H9 (cell line): ENCODE measurements at regions not wholly inside any gene's neighbourhood (a gene's known extent, or its start where the extent isn't known, plus 50 kb on each side); places are given as distances from the start of the nearest gene placed in this dataset.

Experiments
- DNase-seq: peaks from one replicate; pipeline ENCODE4 v3.0.0-alpha.2; 2017
- H2AFZ ChIP-seq: one replicate; pipeline ENCODE4 v1.6.1; 2013; ENCODE audit warnings: mild to moderate bottlenecking, low read length, control low read depth, moderate library complexity
- H2AK5ac ChIP-seq: 2 replicates; pipeline ENCODE4 v1.6.1; 2013; ENCODE audit warnings: low read length, control low read depth, mixed read lengths; ENCODE audit not compliant: insufficient read length
- H2BK120ac ChIP-seq: one replicate; pipeline ENCODE4 v1.6.1; 2013; ENCODE audit warnings: low read depth, mild to moderate bottlenecking, low read length, control low read depth, inconsistent platforms; ENCODE audit not compliant: poor library complexity, severe bottlenecking
- H2BK12ac ChIP-seq: 2 replicates; pipeline ENCODE4 v1.6.1; 2013; ENCODE audit warnings: low read length, control low read depth, mixed read lengths, low read depth; ENCODE audit not compliant: insufficient read length
- H2BK15ac ChIP-seq: 2 replicates; pipeline ENCODE4 v1.6.1; 2013; ENCODE audit warnings: low read depth, low read length, control low read depth
- H2BK20ac ChIP-seq: one replicate; pipeline ENCODE4 v1.6.1; 2013; ENCODE audit warnings: low read depth, mild to moderate bottlenecking, low read length, control low read depth, inconsistent platforms; ENCODE audit not compliant: poor library complexity, severe bottlenecking
- H2BK5ac ChIP-seq: 2 replicates; pipeline ENCODE4 v1.6.1; 2013; ENCODE audit warnings: low read length, control low read depth, mixed read lengths; ENCODE audit not compliant: insufficient read length
- H3K14ac ChIP-seq: 2 replicates; pipeline ENCODE4 v1.6.1; 2013; ENCODE audit warnings: low read length, control low read depth; ENCODE audit not compliant: insufficient read depth
- H3K18ac ChIP-seq: 2 replicates; pipeline ENCODE4 v1.6.1; 2013; ENCODE audit warnings: low read depth, mild to moderate bottlenecking, mixed read lengths, low read length, control low read depth; ENCODE audit not compliant: insufficient read length
- H3K23ac ChIP-seq: 2 replicates; pipeline ENCODE4 v1.6.1; 2013; ENCODE audit warnings: low read length, control low read depth, mixed read lengths, low read depth; ENCODE audit not compliant: insufficient read length
- H3K23me2 ChIP-seq: 2 replicates; pipeline ENCODE4 v1.6.1; 2013; ENCODE audit warnings: low read depth, mild to moderate bottlenecking, mixed read lengths, low read length, control low read depth; ENCODE audit not compliant: insufficient read length, poor library complexity, severe bottlenecking
- H3K27ac ChIP-seq: 2 replicates; pipeline ENCODE4 v1.5.1; 2013; ENCODE audit warnings: low read length, control low read depth, mixed read lengths, low read depth; ENCODE audit not compliant: insufficient read length
- H3K27me3 ChIP-seq: 2 replicates; pipeline ENCODE4 v1.6.1; 2013; ENCODE audit warnings: low read length, control low read depth, inconsistent platforms; ENCODE audit not compliant: insufficient read depth
- H3K4ac ChIP-seq: 2 replicates; pipeline ENCODE4 v1.6.1; 2013; ENCODE audit warnings: low read depth, mild to moderate bottlenecking, control low read depth, inconsistent platforms, low read length, moderate library complexity
- H3K4me1 ChIP-seq: 2 replicates; pipeline ENCODE4 v1.6.1; 2013; ENCODE audit warnings: low read length, control low read depth, inconsistent platforms; ENCODE audit not compliant: insufficient read depth
- H3K4me2 ChIP-seq: 2 replicates; pipeline ENCODE4 v1.6.1; 2013; ENCODE audit warnings: low read length, control low read depth, mixed read lengths; ENCODE audit not compliant: insufficient read length, insufficient read depth
- H3K56ac ChIP-seq: 2 replicates; pipeline ENCODE4 v1.6.1; 2013; ENCODE audit warnings: low read depth, mild to moderate bottlenecking, mixed read lengths, low read length, control low read depth; ENCODE audit not compliant: insufficient read length
- H3K79me1 ChIP-seq: 2 replicates; pipeline ENCODE4 v1.6.1; 2013; ENCODE audit warnings: low read depth, mild to moderate bottlenecking, moderate library complexity, low read length, control low read depth, inconsistent platforms; ENCODE audit not compliant: insufficient read depth, poor library complexity, severe bottlenecking
- H3K79me2 ChIP-seq: 2 replicates; pipeline ENCODE4 v1.6.1; 2013; ENCODE audit warnings: low read length, control low read depth, inconsistent platforms; ENCODE audit not compliant: insufficient read depth
- H3K9ac ChIP-seq: 2 replicates; pipeline ENCODE4 v1.6.1; 2013; ENCODE audit warnings: low read length, control low read depth, mixed read lengths; ENCODE audit not compliant: insufficient read length; ENCODE audit errors: extremely low read depth
- H3K9me3 ChIP-seq: one replicate; pipeline ENCODE4 v1.6.1; 2013; ENCODE audit warnings: low read depth, low read length, inconsistent platforms; ENCODE audit not compliant: control insufficient read depth
- H3T11ph ChIP-seq: one replicate; pipeline ENCODE4 v1.6.1; 2013; ENCODE audit warnings: mild to moderate bottlenecking, low read length, control low read depth, inconsistent platforms
- H4K20me1 ChIP-seq: one replicate; pipeline ENCODE4 v1.6.1; 2013; ENCODE audit not compliant: control insufficient read depth, insufficient read length, insufficient read depth
- H4K5ac ChIP-seq: 2 replicates; pipeline ENCODE4 v1.6.1; 2013; ENCODE audit warnings: low read depth, mild to moderate bottlenecking, mixed read lengths, low read length, control low read depth; ENCODE audit not compliant: insufficient read length
- H4K8ac ChIP-seq: replicated peaks from 2 replicates; pipeline ENCODE4 v1.6.1; 2013; ENCODE audit warnings: low read length, control low read depth, mixed read lengths, low read depth; ENCODE audit not compliant: insufficient read length
- H4K91ac ChIP-seq: 2 replicates; pipeline ENCODE4 v1.6.1; 2013; ENCODE audit warnings: low read depth, mild to moderate bottlenecking, moderate library complexity, mixed read lengths, low read length, control low read depth; ENCODE audit not compliant: insufficient read length
- H3K27ac Mint-ChIP-seq, 3 experiments: 2 replicates in 2 of 3; 3 replicates in 1 of 3; pipeline ENCODE4 v1.8.0; 2020 to 2021; ENCODE audit warnings: mixed read lengths in 3 of 3, mild to moderate bottlenecking in 1 of 3, moderate library complexity in 1 of 3
- H3K27me3 Mint-ChIP-seq: 2 replicates; pipeline ENCODE4 v1.8.0; 2021; ENCODE audit warnings: low read depth, mild to moderate bottlenecking, moderate library complexity, mixed read lengths
- H3K36me3 Mint-ChIP-seq, 3 experiments: 2 replicates in 2 of 3; 3 replicates in 1 of 3; pipeline ENCODE4 v1.8.0; 2020 to 2021; ENCODE audit warnings: low read depth in 3 of 3, mixed read lengths in 3 of 3; ENCODE audit not compliant: insufficient read depth in 1 of 3
- H3K4me1 Mint-ChIP-seq, 2 experiments: 2 replicates each; pipeline ENCODE4 v1.8.0; 2020; ENCODE audit warnings: mixed read lengths in 2 of 2
- H3K4me3 Mint-ChIP-seq, 2 experiments: 2 replicates in 1 of 2; 3 replicates in 1 of 2; pipeline ENCODE4 v1.8.0; 2020 to 2021; ENCODE audit warnings: mild to moderate bottlenecking in 2 of 2, mixed read lengths in 2 of 2, moderate library complexity in 1 of 2
- H3K9me3 Mint-ChIP-seq, 2 experiments: 2 replicates in 1 of 2; 3 replicates in 1 of 2; pipeline ENCODE4 v1.8.0; 2020; ENCODE audit warnings: mild to moderate bottlenecking in 2 of 2, mixed read lengths in 2 of 2, moderate library complexity in 1 of 2
- CTCF ChIP-seq: fragments of 200-600 bp; sonication (generic); conservative IDR thresholded peaks from 3 replicates; pipeline ENCODE4 v1.8.0; 2021; ENCODE audit warnings: antibody characterized with exemption, mild to moderate bottlenecking
- WGBS: extraction: QIAGEN DNeasy Blood & Tissue Kit; methylation state at CpG from one replicate; pipeline ENCODE4 v1.1.7; 2013; ENCODE audit warnings: missing lambda C conversion rate, low lambda C conversion rate, mixed read lengths; ENCODE audit not compliant: insufficient read length; ENCODE audit errors: extremely low coverage; 5-methylcytosine and 5-hydroxymethylcytosine counted together

GRCh38 chr7:79711660-79712059, 258.2 kb upstream of the MAGI2 start:
- no peaks in the 10 kb centered on the region for H3K36me3 Mint-ChIP-seq
- WGBS, result no CpG with 5 or more reads among the region's 4 CpGs
- no peak overlapping the region for H2BK12ac ChIP-seq
- no peak overlapping the region for H3K4ac ChIP-seq
- H3K9ac ChIP-seq, result no peak overlapping the region
- H2BK120ac ChIP-seq, result no peak overlapping the region
- H3K18ac ChIP-seq, result no peak overlapping the region
- no peaks in the 10 kb centered on the region for H3K23me2 ChIP-seq
- H3K79me2 ChIP-seq, result no peaks in the 10 kb centered on the region
- no peak overlapping the region for H3K4me3 Mint-ChIP-seq
- H2AK5ac ChIP-seq, result no peak overlapping the region
- H2BK20ac ChIP-seq, result no peak overlapping the region
- H3K27ac ChIP-seq, result no peak overlapping the region
- no peaks in the 10 kb centered on the region for H4K20me1 ChIP-seq
- no peak overlapping the region for H3T11ph ChIP-seq
- no peaks in the 10 kb centered on the region for H3K4me1 ChIP-seq
- H3K79me1 ChIP-seq, result no peaks in the 10 kb centered on the region
- H4K91ac ChIP-seq, result no peak overlapping the region
- H3K9me3 ChIP-seq, result no peaks in the 10 kb centered on the region
- no peak overlapping the region for H2AFZ ChIP-seq
- no peak overlapping the region; a peak in 1 of 7 replicates for H3K27ac Mint-ChIP-seq
- H2BK5ac ChIP-seq, result no peak overlapping the region
- no peak overlapping the region for H3K4me2 ChIP-seq
- no peak overlapping the region for H2BK15ac ChIP-seq
- no peak overlapping the region for H3K23ac ChIP-seq
- H3K4me1 Mint-ChIP-seq, result no peaks in the 10 kb centered on the region
- H3K56ac ChIP-seq, result no peak overlapping the region
- no peak overlapping the region for H3K14ac ChIP-seq
- TF ChIP-seq CTCF, result no peak
- no peaks in the 10 kb centered on the region for H3K27me3 Mint-ChIP-seq
- H3K27me3 ChIP-seq, result no peaks in the 10 kb centered on the region
- no peaks in the 10 kb centered on the region for H3K9me3 Mint-ChIP-seq
- H4K5ac ChIP-seq, result no peak overlapping the region
- DNase-seq, result no peak
- H4K8ac ChIP-seq, result no peak overlapping the region
